HCT116 (cell line): ENCODE measurements at regions not wholly inside any gene's neighbourhood (a gene's known extent, or its start where the extent isn't known, plus 50 kb on each side); places are given as distances from the start of the nearest gene placed in this dataset.

Experiments
- ATAC-seq: fragments of 200-7000 bp; cut with Tn5 transposase; 2 replicates; pipeline ENCODE4 v1.9.1; 2020; ENCODE audit warnings: mild to moderate bottlenecking, moderate library complexity
- BruUV-seq: library from RNA; stranded (reverse); fragments of 400-500 nt; replicated peaks from 2 replicates; lab custom pipeline; 2021; lab: Mats Ljungman, UMichigan
- CTCF ChIA-PET: fragments of 300-600 bp; sonication (Branson Sonifier 250); formaldehyde crosslinking; loops from one replicate; lab custom pipeline; 2021; ENCODE audit warnings: antibody characterized with exemption; lab: Charles Lee
- POLR2A ChIA-PET: fragments of 300-600, 350-600 bp; sonication (Branson Sonifier 250); formaldehyde crosslinking; loops from one replicate; lab custom pipeline; 2021; ENCODE audit warnings: antibody characterized with exemption; lab: Charles Lee
- RAD21 ChIA-PET, 2 experiments: fragments of 300-600 bp; sonication (Branson Sonifier 250); formaldehyde crosslinking; loops; one replicate each; lab custom pipeline; 2023; ENCODE audit warnings: low total read pairs in 2 of 2; ENCODE audit not compliant: uncharacterized antibody in 2 of 2, unreplicated experiment in 2 of 2, low non-redundant PET in 1 of 2; lab: Charles Lee
- DNase-seq: peaks from one replicate; pipeline ENCODE4 v3.0.0-alpha.2; 2010; ENCODE audit warnings: low read depth, low spot score
- H2AFZ ChIP-seq: fragments of 200-600 bp; shearing (Covaris generic), sonication (generic); 2 replicates; pipeline ENCODE4 v1.6.1; 2017; ENCODE audit warnings: low read depth, mixed run types, mixed read lengths, antibody characterized with exemption, low read length; ENCODE audit not compliant: poor library complexity, severe bottlenecking
- H3K27ac ChIP-seq: 2 replicates; pipeline ENCODE4 v1.5.1; 2012; ENCODE audit warnings: low read depth, low read length
- H3K27me3 ChIP-seq: fragments of 200-600 bp; sonication (generic); 2 replicates; pipeline ENCODE4 v1.6.1; 2016; ENCODE audit warnings: mixed run types, low read length, mixed read lengths; ENCODE audit not compliant: insufficient read depth
- H3K36me3 ChIP-seq, 2 experiments: fragments of 200-500 bp in 1 of 2; fragments of 200-600 bp in 1 of 2; sonication (Bioruptor generic) in 1 of 2; sonication (generic) in 1 of 2; 2 replicates each; pipeline versions ENCODE4 v1.5.1 to v1.6.1; 2014 to 2016; ENCODE audit warnings: low read length in 2 of 2, inconsistent platforms in 1 of 2, mixed read lengths in 1 of 2, mixed run types in 1 of 2; ENCODE audit not compliant: insufficient read depth in 2 of 2, control insufficient read depth in 1 of 2
- H3K4me1 ChIP-seq, 2 experiments: fragments of 200-600 bp in 1 of 2; sonication (generic) in 1 of 2; 2 replicates each; pipeline versions ENCODE4 v1.5.1 to v1.6.1; 2012 to 2017; ENCODE audit warnings: low read length in 2 of 2, inconsistent platforms in 1 of 2, mild to moderate bottlenecking in 1 of 2, mixed read lengths in 1 of 2, mixed run types in 1 of 2, moderate library complexity in 1 of 2; ENCODE audit not compliant: insufficient read depth in 2 of 2, control insufficient read depth in 1 of 2
- H3K4me2 ChIP-seq: fragments of 200-600 bp; sonication (generic); 2 replicates; pipeline ENCODE4 v1.6.1; 2017; ENCODE audit warnings: mixed run types, low read length, mixed read lengths
- H3K4me3 ChIP-seq, 2 experiments: fragments of 200-600 bp in 1 of 2; sonication (generic) in 1 of 2; replicated peaks in 1 of 2; 2 replicates each; pipeline ENCODE4 v1.5.1; 2011 to 2016; ENCODE audit warnings: low read length in 2 of 2, control low read depth in 1 of 2, low read depth in 1 of 2, mild to moderate bottlenecking in 1 of 2, mixed read lengths in 1 of 2, mixed run types in 1 of 2
- H3K79me2 ChIP-seq: fragments of 200-600 bp; sonication (generic); 2 replicates; pipeline ENCODE4 v1.6.1; 2017; ENCODE audit warnings: mild to moderate bottlenecking, mixed run types, low read length, moderate library complexity, mixed read lengths; ENCODE audit not compliant: insufficient read depth
- H3K9ac ChIP-seq: fragments of 200-600 bp; sonication (generic); 2 replicates; pipeline ENCODE4 v1.6.1; 2016; ENCODE audit warnings: low read length, mixed read lengths
- H3K9me2 ChIP-seq: fragments of 200-600 bp; sonication (generic), shearing (Covaris generic); 2 replicates; pipeline ENCODE4 v1.6.1; 2017; ENCODE audit warnings: mixed run types, mild to moderate bottlenecking, moderate library complexity; ENCODE audit not compliant: insufficient read depth
- H3K9me3 ChIP-seq, 2 experiments: fragments of 200-500 bp in 1 of 2; fragments of 200-600 bp in 1 of 2; sonication (Bioruptor generic) in 1 of 2; sonication (generic) in 1 of 2; 2 replicates each; pipeline ENCODE4 v1.6.1; 2014 to 2017; ENCODE audit warnings: low read length in 2 of 2, mixed read lengths in 2 of 2, inconsistent platforms in 1 of 2, low read depth in 1 of 2, mild to moderate bottlenecking in 1 of 2, mixed run types in 1 of 2, moderate library complexity in 1 of 2; ENCODE audit not compliant: control insufficient read depth in 1 of 2, insufficient read depth in 1 of 2
- H4K20me1 ChIP-seq: fragments of 200-600 bp; sonication (generic), shearing (Covaris generic); 2 replicates; pipeline ENCODE4 v1.6.1; 2017; ENCODE audit warnings: mixed run types, mild to moderate bottlenecking, moderate library complexity; ENCODE audit not compliant: insufficient read depth
- CBX3 ChIP-seq: IDR thresholded peaks from 2 replicates; pipeline ENCODE4 v1.6.1; 2012; ENCODE audit warnings: low read depth
- EGR1 ChIP-seq: IDR thresholded peaks from 2 replicates; pipeline ENCODE4 v1.6.1; 2012; ENCODE audit warnings: low read depth
- ELF1 ChIP-seq: IDR thresholded peaks from 2 replicates; pipeline ENCODE4 v1.6.1; 2012; ENCODE audit warnings: low read depth, borderline replicate concordance
- EZH2 ChIP-seq: fragments of 200-600 bp; sonication (generic); IDR thresholded peaks from 2 replicates; pipeline ENCODE4 v1.6.1; 2017; ENCODE audit warnings: antibody characterized with exemption, mixed run types
- EZH2phosphoT487 ChIP-seq: fragments of 200-600 bp; IDR thresholded peaks from 2 replicates; pipeline ENCODE4 v1.6.1; 2018; ENCODE audit warnings: antibody characterized with exemption, borderline replicate concordance
- FOSL1 ChIP-seq: IDR thresholded peaks from 2 replicates; pipeline ENCODE4 v1.6.1; 2012; ENCODE audit warnings: low read depth
- JUND ChIP-seq: IDR thresholded peaks from 2 replicates; pipeline ENCODE4 v1.6.1; 2012
- MAX ChIP-seq: IDR thresholded peaks from 2 replicates; pipeline ENCODE4 v1.6.1; 2012
- POLR2A ChIP-seq: IDR thresholded peaks from 2 replicates; pipeline ENCODE4 v1.7.0; 2011; ENCODE audit warnings: borderline replicate concordance; ENCODE audit not compliant: insufficient read depth, insufficient read length; ENCODE audit errors: extremely low read depth
- RAD21 ChIP-seq: IDR thresholded peaks from 2 replicates; pipeline ENCODE4 v1.6.1; 2012; ENCODE audit warnings: low read depth, mild to moderate bottlenecking
- SIN3A ChIP-seq: IDR thresholded peaks from 2 replicates; pipeline ENCODE4 v1.6.1; 2012; ENCODE audit warnings: low read depth
- SP1 ChIP-seq: IDR thresholded peaks from 2 replicates; pipeline ENCODE4 v1.6.1; 2012; ENCODE audit warnings: low read depth
- SRF ChIP-seq: IDR thresholded peaks from 2 replicates; pipeline ENCODE4 v1.6.1; 2012; ENCODE audit warnings: low read depth
- TCF7L2 ChIP-seq: IDR thresholded peaks from 2 replicates; pipeline ENCODE4 v1.7.0; 2011; ENCODE audit warnings: borderline replicate concordance, inconsistent platforms; ENCODE audit not compliant: insufficient read depth, insufficient read length; ENCODE audit errors: extremely low read depth
- YY1 ChIP-seq: IDR thresholded peaks from 2 replicates; pipeline ENCODE4 v1.6.1; 2011; ENCODE audit warnings: low read length, low read depth, moderate library complexity, mild to moderate bottlenecking; ENCODE audit not compliant: insufficient replicate concordance; ENCODE audit errors: extremely low read depth
- ZBTB33 ChIP-seq: IDR thresholded peaks from 2 replicates; pipeline ENCODE4 v1.6.1; 2011; ENCODE audit warnings: mild to moderate bottlenecking, low read length, moderate library complexity; ENCODE audit not compliant: insufficient replicate concordance; ENCODE audit errors: extremely low read depth
- ZFX ChIP-seq: fragments of 450-650 bp; IDR thresholded peaks from 2 replicates; pipeline ENCODE4 v1.6.1; 2017
- ZNF274 ChIP-seq: fragments of 200-500 bp; sonication (Bioruptor generic); IDR thresholded peaks from 2 replicates; pipeline ENCODE4 v1.6.1; 2014; ENCODE audit warnings: mild to moderate bottlenecking, low read depth, low read length, inconsistent platforms
- intact Hi-C: fragments of 100-400 bp; cut with micrococcal nuclease; formaldehyde crosslinking; loops from 2 replicates; pipeline ENCODE4 v1.10.0; 2022
- TF ChIP-seq, protein P1 (sequence below), 3 experiments: fragments of 200-600 bp in 1 of 3; sonication (generic) in 1 of 3; IDR thresholded peaks in 2 of 3; conservative IDR thresholded peaks in 1 of 3; 2 replicates each; pipeline ENCODE4 v1.5.1; 2012 to 2017; ENCODE audit warnings: low read depth in 2 of 3, low read length in 2 of 3, antibody characterized with exemption in 1 of 3, borderline replicate concordance in 1 of 3, control low read depth in 1 of 3, mild to moderate bottlenecking in 1 of 3, mixed read lengths in 1 of 3, mixed run types in 1 of 3, moderate library complexity in 1 of 3; ENCODE audit not compliant: insufficient read depth in 1 of 3
- TF ChIP-seq, protein P2 (sequence below): IDR thresholded peaks from 2 replicates; pipeline ENCODE4 v1.6.1; 2012; ENCODE audit warnings: low read depth

- no peak for ATAC-seq
- RAD21 ChIA-PET = no interaction called here
- no peaks in the 10 kb centered on the region for H3K9me3 ChIP-seq
- no peak overlapping the region for H3K27ac ChIP-seq
- H2AFZ ChIP-seq = no peak overlapping the region
- no peaks in the 10 kb centered on the region for H3K9me2 ChIP-seq
- no peaks in the 10 kb centered on the region for H4K20me1 ChIP-seq
- CTCF ChIA-PET = no interaction called here
- no peak overlapping the region for H3K9ac ChIP-seq
- no peaks in the 10 kb centered on the region for H3K79me2 ChIP-seq
- TF ChIP-seq ELF1 = no peak
- TF ChIP-seq FOSL1 = no peak
- no peak for TF ChIP-seq SIN3A
- no peak for TF ChIP-seq POLR2A
- TF ChIP-seq JUND = no peak
- TF ChIP-seq EGR1 = no peak
- no peak for TF ChIP-seq SP1
- TF ChIP-seq, protein P1, sequence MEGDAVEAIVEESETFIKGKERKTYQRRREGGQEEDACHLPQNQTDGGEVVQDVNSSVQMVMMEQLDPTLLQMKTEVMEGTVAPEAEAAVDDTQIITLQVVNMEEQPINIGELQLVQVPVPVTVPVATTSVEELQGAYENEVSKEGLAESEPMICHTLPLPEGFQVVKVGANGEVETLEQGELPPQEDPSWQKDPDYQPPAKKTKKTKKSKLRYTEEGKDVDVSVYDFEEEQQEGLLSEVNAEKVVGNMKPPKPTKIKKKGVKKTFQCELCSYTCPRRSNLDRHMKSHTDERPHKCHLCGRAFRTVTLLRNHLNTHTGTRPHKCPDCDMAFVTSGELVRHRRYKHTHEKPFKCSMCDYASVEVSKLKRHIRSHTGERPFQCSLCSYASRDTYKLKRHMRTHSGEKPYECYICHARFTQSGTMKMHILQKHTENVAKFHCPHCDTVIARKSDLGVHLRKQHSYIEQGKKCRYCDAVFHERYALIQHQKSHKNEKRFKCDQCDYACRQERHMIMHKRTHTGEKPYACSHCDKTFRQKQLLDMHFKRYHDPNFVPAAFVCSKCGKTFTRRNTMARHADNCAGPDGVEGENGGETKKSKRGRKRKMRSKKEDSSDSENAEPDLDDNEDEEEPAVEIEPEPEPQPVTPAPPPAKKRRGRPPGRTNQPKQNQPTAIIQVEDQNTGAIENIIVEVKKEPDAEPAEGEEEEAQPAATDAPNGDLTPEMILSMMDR (IDR thresholded peaks at IDR 0.05 in 2 of 3, conservative IDR thresholded peaks at IDR 0.05 in 1 of 3; ENCODE audit: borderline replicate concordance in 1 of 3, insufficient read depth in 1 of 3, low read depth in 2 of 3, low read length in 2 of 3) = no peak
- no peak for TF ChIP-seq YY1
- no peak for TF ChIP-seq MAX
- TF ChIP-seq, protein P2, sequence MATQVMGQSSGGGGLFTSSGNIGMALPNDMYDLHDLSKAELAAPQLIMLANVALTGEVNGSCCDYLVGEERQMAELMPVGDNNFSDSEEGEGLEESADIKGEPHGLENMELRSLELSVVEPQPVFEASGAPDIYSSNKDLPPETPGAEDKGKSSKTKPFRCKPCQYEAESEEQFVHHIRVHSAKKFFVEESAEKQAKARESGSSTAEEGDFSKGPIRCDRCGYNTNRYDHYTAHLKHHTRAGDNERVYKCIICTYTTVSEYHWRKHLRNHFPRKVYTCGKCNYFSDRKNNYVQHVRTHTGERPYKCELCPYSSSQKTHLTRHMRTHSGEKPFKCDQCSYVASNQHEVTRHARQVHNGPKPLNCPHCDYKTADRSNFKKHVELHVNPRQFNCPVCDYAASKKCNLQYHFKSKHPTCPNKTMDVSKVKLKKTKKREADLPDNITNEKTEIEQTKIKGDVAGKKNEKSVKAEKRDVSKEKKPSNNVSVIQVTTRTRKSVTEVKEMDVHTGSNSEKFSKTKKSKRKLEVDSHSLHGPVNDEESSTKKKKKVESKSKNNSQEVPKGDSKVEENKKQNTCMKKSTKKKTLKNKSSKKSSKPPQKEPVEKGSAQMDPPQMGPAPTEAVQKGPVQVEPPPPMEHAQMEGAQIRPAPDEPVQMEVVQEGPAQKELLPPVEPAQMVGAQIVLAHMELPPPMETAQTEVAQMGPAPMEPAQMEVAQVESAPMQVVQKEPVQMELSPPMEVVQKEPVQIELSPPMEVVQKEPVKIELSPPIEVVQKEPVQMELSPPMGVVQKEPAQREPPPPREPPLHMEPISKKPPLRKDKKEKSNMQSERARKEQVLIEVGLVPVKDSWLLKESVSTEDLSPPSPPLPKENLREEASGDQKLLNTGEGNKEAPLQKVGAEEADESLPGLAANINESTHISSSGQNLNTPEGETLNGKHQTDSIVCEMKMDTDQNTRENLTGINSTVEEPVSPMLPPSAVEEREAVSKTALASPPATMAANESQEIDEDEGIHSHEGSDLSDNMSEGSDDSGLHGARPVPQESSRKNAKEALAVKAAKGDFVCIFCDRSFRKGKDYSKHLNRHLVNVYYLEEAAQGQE = no peak
- TF ChIP-seq EZH2 = no peak
- no peak for TF ChIP-seq SRF
- TF ChIP-seq EZH2phosphoT487 = no peak
- no peak for TF ChIP-seq RAD21
- no peak for TF ChIP-seq ZBTB33
- TF ChIP-seq ZNF274 = no peak
- no peak for TF ChIP-seq ZFX
- no peak for TF ChIP-seq TCF7L2
- TF ChIP-seq CBX3 = no peak
- TF ChIP-seq, all 23 proteins: peak for 0
- Histone ChIP-seq H3K4me2 (no peak overlapping the region), H3K27me3 (no peaks in the 10 kb centered on the region), H3K36me3 (no peaks in the 10 kb centered on the region), H3K4me1 (no peaks in the 10 kb centered on the region), H3K4me3 (no peak overlapping the region)
- DNase-seq = no peak
- intact Hi-C loops = no loop called here
- POLR2A ChIA-PET = no interaction called here
- BruUV-seq = no TSS peak
These were observed 243.3 kb downstream of the GASK1B start for GRCh38 chr4:157929486-157929885.
